GM10266 (cell line): ENCODE measurements at regions not wholly inside any gene's neighbourhood (a gene's known extent, or its start where the extent isn't known, plus 50 kb on each side); places are given as distances from the start of the nearest gene placed in this dataset.

Experiments
- DNase-seq: peaks from one replicate; pipeline ENCODE4 v3.0.0; 2012; ENCODE audit errors: extremely low spot score
- TF ChIP-seq, protein P1 (sequence below): IDR thresholded peaks from 2 replicates; pipeline ENCODE4 v1.5.1; 2012; ENCODE audit warnings: mild to moderate bottlenecking, low read depth; ENCODE audit not compliant: control insufficient read depth, insufficient read depth; ENCODE audit errors: missing control alignments

DNA sequence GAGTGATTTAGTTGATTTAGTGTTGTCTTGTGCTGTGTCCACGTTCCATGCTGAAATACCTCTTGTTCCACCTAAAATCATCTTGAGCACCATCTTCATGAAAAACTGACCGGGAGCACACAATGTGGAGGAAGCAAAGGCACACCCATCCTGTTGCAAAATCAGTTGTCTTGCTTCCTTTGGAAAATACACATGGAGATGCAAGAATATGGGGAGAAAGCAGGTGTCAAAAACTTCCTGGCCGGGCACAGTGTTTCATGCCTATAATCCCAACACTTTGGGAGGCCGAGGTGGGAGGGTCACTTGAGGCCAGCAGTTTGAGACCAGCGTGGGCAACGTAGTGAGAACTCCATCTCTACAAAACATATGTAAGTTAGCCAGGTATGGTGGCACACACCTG, 151.1 kb downstream of the C11orf91 start:
- DNase-seq, result no peak
- TF ChIP-seq, protein P1, sequence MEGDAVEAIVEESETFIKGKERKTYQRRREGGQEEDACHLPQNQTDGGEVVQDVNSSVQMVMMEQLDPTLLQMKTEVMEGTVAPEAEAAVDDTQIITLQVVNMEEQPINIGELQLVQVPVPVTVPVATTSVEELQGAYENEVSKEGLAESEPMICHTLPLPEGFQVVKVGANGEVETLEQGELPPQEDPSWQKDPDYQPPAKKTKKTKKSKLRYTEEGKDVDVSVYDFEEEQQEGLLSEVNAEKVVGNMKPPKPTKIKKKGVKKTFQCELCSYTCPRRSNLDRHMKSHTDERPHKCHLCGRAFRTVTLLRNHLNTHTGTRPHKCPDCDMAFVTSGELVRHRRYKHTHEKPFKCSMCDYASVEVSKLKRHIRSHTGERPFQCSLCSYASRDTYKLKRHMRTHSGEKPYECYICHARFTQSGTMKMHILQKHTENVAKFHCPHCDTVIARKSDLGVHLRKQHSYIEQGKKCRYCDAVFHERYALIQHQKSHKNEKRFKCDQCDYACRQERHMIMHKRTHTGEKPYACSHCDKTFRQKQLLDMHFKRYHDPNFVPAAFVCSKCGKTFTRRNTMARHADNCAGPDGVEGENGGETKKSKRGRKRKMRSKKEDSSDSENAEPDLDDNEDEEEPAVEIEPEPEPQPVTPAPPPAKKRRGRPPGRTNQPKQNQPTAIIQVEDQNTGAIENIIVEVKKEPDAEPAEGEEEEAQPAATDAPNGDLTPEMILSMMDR, result no peak

DNA sequence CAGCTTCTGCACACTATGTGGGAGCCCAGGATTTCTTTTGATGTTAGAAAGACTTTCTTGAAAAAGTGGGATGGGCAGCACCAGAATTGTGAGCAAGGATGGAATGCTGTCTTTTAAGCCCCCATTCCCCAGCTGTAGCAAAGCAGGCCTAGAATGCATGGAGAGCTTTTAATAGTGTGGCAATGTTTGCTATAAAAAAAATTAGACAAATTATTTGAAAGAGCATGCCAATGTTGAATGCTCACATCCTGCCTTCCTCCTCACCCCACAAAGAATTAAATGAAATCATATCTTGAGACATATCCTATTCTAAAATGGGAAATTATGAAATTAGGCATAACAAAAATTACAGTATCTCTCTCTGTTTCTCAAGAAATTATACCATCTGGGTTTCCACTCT, 154.7 kb downstream of the C11orf91 start:
- TF ChIP-seq, protein P1, result no peak
- DNase-seq, result no peak

DNA sequence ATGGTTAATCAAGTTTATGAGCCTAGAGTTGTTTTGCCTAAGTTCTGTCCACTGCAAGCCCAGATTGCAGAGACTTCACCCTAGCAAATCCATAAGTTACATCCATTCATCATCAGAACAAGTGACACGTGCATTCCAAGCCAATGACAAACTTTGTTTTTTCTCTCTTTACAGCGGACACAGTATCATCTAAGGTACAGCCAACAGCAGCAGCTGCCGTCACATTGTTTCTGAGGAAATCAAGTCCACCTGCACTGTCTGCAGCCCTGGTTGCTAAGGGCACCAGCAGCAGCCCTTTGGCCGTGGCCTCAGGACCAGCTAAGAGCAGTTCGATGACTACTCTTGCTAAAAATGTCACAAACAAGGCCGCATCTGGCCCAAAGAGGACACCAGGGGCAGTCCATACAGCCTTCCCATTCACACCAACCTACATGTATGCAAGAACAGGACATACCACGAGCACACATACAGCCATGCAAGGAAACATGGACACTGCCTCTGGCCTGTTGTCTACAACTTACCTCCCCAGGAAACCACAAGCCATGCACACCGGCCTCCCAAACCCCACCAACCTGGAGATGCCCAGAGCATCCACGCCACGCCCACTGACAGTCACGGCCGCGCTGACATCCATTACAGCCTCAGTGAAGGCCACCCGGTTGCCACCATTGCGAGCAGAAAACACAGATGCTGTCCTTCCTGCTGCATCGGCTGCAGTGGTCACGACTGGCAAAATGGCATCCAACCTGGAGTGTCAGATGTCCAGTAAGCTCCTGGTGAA, 155.8 kb downstream of the C11orf91 start:
- DNase-seq, result no peak
- TF ChIP-seq, protein P1, result no peak

DNA sequence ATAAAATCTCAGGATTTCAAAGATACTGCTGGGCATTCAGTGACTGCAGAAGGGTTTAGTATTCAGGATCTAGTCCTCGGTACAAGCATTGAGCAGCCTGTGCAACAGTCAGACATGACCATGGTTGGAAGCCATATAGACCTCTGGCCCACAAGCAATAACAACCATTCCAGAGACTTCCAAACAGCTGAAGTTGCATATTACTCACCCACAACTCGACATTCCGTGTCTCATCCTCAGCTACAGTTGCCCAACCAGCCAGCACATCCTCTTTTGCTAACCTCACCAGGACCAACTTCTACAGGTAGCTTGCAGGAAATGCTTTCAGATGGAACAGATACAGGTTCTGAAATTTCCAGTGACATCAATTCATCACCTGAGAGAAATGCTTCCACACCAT, 156.8 kb downstream of the C11orf91 start:
- DNase-seq, result no peak
- TF ChIP-seq, protein P1, result no peak

DNA sequence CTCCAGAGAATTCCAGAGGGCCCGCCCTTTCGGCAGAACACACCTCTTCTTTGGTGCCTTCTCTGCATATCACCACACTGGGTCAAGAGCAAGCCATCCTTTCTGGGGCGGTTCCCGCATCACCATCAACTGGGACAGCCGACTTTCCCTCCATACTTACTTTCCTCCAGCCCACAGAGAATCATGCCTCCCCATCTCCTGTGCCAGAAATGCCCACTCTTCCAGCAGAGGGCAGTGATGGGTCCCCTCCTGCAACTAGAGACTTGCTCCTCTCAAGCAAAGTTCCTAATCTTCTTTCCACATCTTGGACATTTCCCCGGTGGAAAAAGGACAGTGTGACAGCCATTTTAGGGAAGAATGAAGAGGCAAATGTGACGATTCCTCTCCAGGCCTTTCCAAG, 157.7 kb downstream of the C11orf91 start:
- TF ChIP-seq, protein P1, result peak; percentile 65
- DNase-seq, result peak; percentile 51

DNA sequence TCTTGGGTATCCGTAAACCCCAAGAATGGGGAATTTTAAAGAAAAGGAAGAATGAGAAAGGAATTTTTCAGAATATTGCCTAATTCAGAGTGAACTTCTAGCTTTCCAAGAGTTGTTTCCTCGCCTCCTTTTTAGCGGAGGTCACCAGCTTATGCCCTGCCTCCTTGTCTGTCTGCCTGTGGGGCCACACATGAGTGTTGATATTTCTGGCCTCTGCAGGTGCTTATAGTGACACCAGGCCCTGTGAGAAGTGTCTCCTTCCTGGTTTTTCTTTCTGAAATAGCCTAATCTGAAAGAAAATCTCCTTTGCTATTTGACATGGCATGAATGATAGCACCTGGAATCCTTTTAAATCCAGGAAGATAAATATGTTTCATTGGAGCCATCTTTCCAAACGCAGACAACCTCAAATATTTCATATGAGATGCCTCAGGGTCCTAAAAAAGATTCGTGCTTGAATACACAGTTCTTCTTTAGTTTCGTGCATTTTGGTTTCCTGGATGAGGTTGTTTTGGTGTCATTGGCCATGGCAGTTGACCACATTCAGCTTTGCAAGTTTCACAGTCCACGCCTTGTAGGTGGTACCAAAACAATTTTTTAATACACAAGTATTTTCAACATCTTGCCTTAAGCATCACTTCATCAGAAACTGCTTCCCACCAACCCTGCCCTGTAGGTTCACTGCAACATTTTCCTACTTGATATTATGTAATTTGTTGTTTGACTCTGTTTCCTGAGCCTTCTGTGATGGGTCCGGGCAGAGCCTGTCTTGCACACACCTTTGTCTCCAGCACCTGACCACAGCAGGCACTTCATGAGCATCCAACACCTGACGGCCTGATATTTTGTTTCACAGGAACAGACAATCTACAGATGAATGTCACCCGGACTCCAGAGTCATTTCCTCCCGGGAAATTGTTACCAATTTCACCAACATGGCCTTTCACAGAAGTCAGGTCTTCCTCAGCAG, 159.4 kb downstream of the C11orf91 start:
- DNase-seq, result peak; percentile 25
- TF ChIP-seq, protein P1, result no peak

DNA sequence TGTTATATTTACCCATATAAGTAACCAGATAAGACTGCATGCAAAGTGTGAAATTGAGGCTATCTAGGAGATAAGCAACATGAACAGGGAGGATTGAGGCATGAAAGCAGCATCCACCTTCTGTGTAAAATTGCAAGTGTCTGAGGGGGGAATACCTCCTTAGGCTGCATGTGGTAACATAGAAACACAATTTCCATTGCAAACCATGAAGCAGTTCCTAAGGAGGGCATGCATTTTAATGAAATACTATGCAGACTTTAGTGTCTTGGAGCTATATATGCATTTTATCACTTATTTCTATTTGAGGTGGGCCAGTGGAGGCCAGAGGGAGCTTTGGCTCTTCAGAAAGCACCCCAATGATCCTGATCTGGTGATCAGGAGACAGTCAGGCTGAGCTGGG, 160.2 kb downstream of the C11orf91 start:
- no peak for DNase-seq
- TF ChIP-seq, protein P1, result no peak
